HG03521 (cell line): ENCODE measurements at regions not wholly inside any gene's neighbourhood (a gene's known extent, or its start where the extent isn't known, plus 50 kb on each side); places are given as distances from the start of the nearest gene placed in this dataset.
"Not testable (repeated sequence)": the region's sequence is repeated elsewhere in the genome, so short reads cannot be mapped to it uniquely, and the experiment has no call there.

Experiments used
- ATAC-seq: cut with Tn5 transposase; IDR thresholded peaks from one replicate; pipeline ENCODE4 v1.9.1; 2021; ENCODE audit warnings: mild to moderate bottlenecking, moderate library complexity; ENCODE audit not compliant: unreplicated experiment

DNA sequence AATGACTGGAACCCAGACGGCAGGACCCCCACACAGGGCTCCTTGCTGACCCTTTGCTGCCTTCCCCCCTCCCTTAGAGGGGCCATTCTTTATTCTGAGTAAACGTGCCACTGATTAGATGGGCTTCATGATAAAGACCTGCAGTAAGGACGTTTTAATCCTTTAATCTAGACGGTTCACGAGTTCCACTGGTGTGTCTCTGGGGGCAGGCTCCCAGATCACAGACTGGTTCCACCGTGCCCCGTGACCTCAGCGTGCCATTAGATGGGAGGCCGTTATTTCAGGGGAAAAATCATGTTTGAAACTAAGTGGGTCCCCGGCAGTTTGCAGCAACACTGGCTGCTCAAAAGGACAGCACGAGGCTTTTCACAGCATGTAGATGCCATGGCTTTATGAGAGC, 246.9 kb upstream of the PLGLB2 start:
- not testable (repeated sequence) for ATAC-seq

DNA sequence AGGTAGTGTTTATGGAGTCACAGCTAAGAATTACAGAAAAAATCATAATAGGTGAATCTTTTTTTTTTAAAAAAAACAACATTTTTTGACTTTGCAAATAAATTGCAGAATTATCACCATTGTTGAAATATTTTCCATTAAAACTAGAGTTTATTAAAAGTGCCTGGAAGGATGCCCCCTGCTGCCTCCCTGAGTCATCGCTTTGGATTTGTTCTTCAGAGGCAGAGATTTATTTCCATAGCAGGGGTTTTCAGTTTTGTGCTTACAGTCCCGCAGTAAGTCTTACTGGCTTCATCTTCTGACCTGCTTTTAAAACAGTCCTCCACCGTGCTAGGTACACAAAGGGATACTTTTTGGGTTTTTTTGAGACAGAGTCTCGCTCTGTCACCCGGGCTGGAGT, 244.9 kb upstream of the PLGLB2 start:
- ATAC-seq, result not testable (repeated sequence)

DNA sequence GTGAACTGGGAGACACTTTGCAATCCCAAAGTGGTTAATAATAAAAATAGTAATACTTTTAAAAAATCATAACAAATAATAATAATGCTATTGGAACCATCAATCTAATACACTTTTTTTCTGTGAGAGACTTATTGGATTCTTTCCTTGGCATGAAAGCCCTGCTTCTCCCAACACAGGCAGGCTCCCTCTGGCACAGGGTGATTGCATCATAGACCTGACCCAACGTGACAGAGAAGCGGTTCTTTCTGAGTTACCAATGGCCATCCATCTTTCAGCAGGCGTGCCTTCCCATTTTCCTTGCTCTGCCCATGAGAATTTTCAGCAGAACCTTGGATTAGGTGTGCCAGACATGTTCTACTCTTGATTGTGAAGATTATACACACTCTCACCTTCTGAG, 242.6 kb upstream of the PLGLB2 start:
- ATAC-seq, result not testable (repeated sequence)

DNA sequence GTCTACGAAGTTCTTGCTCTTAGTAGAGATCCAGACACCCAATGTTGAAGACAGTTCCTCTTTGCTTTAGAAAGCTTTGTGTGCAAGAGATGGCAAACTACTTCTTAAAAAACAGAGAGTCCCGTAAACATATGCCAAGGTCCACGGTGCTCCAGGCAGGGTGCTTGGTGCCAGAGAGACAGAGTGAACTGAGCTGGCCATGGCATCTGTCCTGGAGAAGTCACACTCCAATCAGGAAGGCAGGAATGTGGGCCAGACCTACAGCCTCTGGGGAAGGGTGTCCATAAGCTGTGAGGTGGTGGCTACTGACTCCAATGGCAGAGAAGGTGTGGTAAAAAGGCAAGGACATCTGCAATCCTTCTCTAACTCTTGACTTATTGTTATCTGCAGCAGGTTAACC, 242.0 kb upstream of the PLGLB2 start:
- ATAC-seq, result not testable (repeated sequence)

DNA sequence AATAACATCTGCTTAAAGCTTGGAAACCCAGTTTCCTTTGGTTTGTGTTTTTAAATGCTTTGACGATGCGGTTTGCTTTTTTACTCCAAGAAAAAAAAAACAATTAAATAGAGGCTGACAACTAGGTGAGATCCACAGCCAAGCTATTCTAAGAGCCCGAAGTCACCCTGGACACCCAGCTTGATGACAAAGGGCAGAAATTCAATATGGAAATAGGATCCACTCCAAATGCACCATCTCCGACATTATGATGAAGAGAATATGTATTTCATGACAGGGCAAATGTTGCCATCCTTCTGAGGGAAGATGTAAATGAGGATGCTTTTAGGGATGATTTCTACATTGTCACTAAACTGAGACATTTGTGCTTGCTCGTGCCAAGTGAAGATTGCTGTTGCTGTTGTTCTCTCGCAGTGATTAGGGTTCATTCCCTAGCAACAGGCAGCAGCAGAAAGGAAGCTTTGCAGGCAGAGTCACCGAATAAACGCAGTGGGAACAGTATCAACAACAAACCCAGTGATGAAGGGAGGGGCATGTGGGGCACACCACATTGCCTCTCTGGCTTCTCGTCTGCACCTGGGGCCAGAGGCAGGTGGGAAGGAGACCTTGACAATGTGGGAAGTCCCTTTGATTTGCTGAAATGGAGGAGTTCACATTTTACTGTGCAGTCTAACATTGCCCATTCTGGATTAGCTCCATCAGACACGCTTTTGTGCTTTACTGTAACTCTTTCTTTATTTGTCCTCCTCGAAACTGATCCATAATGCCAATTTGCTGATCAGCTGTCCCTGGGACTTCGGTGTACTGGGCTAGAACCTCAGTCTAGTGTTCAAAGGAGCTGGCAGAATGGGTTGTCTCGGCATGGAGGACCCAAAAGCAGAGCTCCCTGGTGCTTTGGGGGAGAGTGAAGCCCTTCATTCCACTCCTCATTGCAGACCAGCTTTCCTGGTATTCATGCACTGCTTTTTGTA, 240.2 kb upstream of the PLGLB2 start:
- ATAC-seq, result not testable (repeated sequence)

DNA sequence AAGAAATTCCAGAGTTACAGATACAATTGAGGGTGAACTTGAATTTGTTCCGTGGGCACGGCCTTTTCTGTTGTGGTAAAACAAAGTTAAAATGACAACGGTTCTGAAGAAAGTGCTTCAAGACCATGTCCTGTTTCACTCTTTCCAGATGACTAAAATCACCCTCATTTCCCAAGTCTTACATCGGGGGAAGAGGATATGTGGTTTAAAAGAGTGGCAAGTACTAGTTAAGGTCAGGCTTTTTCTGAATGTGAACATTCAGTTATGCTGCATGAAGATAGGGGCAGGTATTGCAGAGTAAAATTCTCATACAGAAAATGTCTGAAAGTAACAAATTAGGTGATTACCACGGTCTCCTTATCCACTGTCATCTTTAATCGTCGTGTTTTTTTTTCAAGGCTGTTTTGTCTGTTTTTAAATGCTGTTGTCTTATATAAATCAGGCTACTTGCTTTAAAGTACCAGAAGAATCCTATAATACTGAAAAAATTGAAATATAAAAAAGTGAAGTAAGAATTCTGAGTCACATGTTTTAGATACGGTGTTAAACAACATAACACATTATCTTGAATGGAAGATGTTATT, 236.6 kb upstream of the PLGLB2 start:
- not testable (repeated sequence) for ATAC-seq

DNA sequence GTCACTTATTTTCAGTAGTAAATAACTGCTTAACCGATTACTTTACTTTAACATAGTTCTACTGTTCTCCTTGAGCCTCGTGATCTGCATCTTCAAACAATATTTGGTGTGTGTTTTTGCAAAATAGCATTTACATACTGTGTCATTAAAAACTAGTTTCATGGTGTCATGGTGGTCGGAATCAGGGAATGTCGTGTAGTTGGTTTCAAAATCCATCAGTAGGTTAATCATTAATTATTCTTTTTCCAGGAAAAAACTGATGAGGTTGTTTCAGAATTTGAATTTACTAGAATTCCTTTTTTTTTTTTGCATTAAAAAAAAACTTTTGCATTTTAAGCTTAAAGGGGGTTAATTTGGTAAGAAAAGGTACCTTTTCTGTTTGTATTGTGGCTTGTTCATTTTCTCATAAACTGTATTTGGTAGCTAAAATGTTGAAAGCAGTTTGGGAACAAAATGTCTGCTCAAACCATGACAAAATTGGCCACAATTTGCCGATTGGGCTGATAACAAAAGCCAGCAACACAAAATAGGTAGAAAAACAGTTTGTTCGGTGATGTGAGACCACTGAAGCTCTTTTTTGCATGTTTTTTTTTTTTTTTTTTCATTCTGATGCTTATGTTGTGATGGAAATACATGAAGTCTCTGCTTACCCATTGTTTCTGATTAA, 234.9 kb upstream of the PLGLB2 start:
- ATAC-seq, result not testable (repeated sequence)

DNA sequence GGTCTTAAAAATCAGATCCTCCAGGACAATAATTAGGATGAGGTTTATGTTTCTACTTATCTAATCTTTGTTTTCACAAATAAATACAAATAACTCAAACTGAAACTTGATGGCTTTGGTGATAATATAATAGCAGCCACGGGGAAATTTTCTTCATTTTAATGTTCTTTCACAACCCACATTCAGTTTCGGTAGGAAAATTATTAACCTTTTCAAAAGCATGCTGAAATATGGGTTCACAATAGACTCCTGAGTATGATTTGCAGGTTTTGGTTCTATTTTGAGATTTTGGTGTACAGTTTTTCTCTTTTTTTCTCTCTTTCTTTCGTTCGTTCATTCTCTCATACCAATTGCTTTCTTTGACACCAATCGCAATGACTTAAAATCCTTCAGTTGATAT, 233.9 kb upstream of the PLGLB2 start:
- ATAC-seq, result peak; percentile 44

DNA sequence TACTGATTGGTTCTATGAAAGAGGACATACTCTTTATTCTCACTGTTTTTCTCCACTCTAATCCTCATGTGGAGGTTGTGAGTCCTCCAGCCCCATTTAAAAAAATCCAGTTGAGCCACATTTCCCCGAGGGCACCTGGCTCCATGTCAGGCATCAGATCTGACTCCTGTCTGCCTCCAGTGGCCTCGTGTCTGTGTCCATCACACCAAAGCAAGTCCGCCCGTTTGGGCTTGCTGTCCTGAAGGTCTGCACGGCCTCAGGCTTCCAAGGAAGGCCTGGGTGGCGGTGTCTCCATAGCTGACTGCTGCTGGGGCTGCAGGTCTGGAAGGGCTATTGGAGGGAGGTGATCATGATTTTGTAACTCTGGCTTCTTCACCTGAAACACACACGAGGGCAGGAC, 233.4 kb upstream of the PLGLB2 start:
- ATAC-seq, result not testable (repeated sequence)

DNA sequence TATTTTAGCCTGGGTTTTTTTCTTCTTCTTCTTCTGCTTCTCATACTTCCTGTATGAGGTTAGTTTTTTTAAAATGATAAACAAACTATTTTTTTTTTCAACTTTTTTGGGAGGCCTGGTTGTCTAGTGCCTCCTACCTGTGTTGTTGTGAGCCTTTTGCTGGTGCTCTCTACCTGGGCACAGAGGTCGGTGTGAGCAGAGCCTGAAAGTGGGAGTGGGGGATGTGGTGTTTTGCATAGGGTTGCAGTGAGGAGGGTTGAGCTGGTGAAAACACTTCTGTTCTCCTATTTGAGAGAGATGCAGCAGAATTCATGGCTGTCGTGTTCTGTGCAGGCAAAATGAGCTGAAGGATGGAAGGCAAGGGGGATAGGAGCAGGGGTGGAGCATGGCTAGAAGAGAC, 232.7 kb upstream of the PLGLB2 start:
- not testable (repeated sequence) for ATAC-seq

DNA sequence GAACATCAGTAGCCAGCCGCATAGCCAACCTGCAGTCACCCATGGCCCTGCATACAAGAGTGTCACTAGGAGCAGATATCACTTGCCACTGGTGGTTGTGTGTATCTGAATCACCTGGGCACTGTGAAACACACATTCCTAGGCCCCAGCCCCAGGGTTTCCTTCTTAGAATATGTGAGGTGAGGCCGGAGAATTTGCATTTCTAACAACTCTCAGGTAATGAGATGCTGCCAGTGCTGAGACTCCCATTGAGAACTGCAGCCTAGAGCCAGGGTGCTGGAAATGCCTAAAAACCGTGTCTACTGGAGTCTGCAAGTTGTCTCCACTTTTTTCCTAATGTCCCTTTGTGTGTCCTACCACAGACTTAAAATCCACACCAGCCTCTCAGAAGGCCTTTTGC, 232.0 kb upstream of the PLGLB2 start:
- ATAC-seq, result not testable (repeated sequence)

DNA sequence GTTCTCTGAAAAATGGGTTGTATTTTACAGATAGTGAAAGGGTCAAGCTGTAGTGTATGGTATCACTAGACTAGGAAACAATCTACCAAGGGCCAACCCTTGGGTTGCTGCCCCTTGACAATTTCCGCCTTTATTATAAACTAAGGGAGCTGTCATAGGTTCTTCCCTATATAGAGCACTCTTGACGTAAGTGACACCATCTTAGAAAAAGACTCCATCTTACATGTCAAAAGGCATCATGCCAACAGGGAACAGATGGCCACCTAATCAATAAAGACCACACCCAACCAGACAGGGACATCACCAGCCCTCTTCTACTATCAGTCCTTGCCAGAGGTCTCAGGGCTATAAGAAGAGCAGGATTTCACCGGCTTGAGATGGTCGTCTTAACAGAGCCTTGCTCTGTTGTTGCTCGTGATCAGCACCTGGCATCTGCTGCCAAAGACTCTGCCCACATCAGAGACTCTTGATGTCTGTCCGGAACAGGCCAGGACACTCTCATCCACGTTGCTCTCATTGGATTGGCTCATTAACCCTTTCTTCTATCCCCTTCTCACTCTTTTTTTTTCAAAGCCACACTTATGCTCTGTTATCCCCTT, 231.4 kb upstream of the PLGLB2 start:
- ATAC-seq, result not testable (repeated sequence)

DNA sequence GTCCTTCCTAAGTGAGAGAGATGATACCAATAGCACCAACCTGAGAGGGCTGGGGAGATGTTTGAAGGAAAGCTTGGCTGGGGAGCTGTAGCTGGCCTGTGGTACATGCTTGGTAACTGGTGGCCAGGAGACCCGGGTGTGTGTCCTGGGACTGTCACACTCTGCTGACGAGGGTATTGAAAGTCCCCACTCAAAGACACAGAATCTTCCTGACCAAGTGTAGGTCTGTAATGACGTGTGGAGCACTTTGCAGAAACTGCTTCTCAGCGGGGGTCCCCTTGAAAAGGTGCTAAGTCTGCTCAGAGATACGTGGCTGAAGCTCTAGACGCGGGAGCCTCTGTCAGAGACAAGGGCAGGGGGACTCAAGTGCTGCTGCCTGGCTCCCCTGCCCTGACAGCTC, 230.4 kb upstream of the PLGLB2 start:
- not testable (repeated sequence) for ATAC-seq

DNA sequence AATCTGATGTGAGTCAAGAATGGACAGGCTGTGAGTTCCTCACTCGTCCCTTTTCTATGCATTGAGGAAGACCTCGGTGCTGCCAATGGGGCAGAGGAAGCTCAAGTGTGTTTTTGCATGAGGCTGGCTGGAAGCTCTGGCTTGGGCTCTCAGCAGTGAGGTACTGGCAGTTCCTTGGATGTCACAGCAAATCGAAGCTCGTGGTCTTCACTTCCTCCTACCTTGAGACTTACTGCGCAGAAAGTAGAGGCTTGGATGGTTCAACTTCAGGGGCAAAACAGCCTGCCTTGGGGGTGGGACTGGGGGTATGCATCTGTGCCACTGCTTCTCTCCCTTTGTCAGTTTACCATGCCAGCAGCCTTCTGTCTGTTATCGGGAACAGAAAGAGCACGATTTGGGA, 229.8 kb upstream of the PLGLB2 start:
- not testable (repeated sequence) for ATAC-seq

DNA sequence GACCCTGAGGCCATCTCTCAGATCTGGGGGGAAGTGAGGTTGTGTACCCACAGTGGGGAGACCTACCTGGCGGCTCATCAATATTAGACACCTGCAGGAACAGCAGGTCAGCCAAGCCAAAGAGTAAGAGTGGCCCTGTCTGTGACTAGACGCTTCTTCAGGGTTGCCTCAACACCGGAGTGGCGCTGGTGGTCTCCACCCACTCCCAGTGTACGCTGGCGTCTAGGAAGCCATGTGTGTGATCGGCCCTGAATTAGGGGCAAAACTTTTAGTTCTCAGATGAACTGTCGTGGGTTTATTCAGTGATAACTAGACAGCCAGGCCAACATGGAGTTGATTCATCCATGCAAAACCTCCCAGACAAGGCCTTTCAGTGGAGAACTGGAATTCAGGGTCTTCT, 229.3 kb upstream of the PLGLB2 start:
- ATAC-seq, result not testable (repeated sequence)

DNA sequence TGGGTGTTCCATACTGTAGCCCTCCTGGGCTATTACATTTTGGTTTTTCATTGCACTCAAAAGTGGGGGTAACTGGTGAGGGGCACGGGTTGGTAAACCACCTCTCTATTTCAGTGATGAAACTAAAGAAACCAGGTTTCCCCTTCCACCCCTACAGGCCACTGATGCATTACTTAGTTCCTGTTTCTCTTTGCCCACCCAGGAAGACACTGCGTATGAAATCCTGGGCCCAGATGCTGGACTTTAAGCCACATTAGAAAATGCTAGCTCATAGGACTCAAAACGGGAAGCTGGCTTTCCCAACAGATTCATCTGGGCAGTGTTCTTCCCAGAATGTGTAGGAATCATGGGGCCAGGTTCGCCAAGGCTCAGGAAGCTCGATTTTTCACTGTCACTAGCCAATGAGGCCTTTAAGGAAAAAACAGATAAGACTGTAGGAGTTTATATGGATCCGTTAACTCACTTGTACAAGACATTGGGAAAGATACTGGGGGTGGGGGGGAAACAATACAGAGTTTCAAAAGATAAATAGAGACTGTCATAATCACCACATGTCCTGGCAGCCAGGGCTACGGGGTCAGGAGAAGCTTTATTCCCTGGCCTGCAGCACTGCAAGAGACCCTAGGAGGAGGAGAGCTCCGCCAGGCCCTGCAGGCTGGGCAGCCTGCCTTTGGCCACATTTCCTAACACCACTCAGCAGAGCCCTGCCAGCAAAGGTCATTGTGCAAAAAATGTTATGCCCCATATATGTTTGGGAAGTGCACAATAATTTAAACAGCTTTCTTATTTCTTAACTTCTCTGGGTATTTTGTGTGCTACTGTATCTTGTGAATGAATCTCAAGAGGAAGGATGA, 228.5 kb upstream of the PLGLB2 start:
- not testable (repeated sequence) for ATAC-seq

DNA sequence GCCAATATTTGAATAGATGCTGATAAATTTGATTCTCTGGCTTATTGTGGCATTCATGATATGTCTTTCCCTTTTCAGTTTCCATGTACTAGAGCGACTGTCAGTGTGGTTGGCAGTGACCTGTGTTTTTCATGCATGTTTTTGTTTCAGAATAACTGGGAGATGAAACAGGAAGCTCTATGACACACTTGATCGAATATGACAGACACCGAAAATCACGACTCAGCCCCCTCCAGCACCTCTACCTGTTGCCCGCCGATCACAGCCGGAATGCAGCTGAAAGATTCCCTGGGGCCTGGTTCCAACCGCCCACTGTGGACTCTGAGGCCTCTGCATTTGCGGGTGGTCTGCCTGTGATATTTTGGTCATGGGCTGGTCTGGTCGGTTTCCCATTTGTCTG, 226.8 kb upstream of the PLGLB2 start:
- peak; percentile 56 for ATAC-seq

DNA sequence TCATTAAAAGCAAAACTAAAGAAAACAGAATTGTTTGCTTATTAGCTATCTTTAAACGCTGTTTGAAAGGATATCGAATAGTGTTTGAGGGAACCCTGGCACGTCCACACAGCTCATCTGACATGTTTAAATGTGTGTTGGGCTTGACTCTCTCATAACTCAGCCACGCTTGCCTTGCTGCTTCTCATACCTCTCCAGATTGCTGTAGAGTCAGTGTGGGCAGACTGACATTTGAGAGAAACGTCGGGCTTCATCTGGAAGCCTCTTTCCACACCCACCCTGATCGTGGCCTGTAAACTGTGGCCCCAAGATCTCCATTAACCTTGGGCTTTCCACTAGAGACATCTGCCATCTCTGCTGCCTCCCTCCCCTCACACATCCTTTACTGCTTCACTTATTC, 226.4 kb upstream of the PLGLB2 start:
- not testable (repeated sequence) for ATAC-seq

DNA sequence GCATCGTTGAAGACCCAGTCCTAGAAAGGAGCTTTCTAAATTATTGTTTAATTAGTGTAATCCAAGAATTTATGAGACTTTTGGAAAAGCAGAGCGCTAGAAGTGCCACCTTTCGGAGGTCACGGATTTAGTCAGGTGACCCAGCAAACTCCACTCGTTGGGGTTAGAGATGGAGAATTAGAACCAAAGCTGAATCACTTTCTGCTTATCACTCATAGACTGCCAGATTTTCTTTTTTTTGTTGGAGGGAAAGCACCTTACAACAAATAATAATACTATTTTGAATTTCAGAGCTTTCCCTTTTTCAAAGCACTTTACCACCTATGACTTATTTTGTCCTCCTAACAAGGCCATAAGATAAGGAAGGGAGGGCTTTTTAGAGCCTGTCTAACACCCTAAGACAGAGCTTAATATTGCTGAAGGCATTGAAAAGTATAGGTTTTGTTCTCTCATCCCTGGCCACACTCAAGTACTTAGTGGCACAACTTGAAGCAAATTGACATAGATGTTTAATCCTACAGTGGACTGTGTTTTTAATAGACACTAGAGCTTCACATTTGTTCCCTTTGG, 223.2 kb upstream of the PLGLB2 start:
- ATAC-seq, result not testable (repeated sequence)

DNA sequence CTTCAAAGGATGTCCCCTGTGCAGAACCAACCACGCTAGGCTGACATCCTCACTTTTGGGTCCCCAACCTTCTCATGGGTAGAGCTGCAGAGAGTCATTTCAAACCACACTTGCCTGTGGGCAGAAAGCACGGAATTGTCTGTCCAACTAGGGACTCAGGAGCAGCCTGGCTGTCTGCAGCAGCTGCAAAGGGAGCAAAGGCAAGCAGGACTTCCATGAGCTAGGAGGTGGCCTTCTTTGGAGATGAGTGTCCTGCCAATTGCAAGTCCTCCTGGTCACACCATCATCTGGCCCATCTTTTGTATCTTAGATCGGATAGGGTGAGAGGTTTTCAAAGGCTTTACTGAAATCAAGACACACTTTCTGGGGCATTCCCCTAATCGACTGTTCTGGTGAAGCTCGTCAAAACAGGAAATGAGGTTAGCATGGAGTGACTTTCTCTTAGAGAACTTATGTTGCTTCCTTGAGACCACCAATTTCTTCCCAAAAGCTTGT, 222.3 kb upstream of the PLGLB2 start:
- ATAC-seq, result not testable (repeated sequence)
